ENCODE measurements at regions not wholly inside any gene's neighbourhood (a gene's known extent, or its start where the extent isn't known, plus 50 kb on each side); places are given as distances from the start of the nearest gene placed in this dataset.

- TF ChIP-seq CTCF (IDR thresholded peaks at IDR 0.05) (no peak), EP300 (IDR thresholded peaks at IDR 0.05) (no peak), POLR2A (IDR thresholded peaks at IDR 0.05) (no peak)
Observed at GRCh38 chr5:124453221-124454051, 293.0 kb downstream of the ZNF608 start.
